PC-9 (cell line): ENCODE measurements at regions not wholly inside any gene's neighbourhood (a gene's known extent, or its start where the extent isn't known, plus 50 kb on each side); places are given as distances from the start of the nearest gene placed in this dataset.

ENCODE experiments used
- BruUV-seq: library from RNA; stranded (reverse); fragments of 400-500 nt; replicated peaks from 2 replicates; lab custom pipeline; 2021; lab: Mats Ljungman, UMichigan
- CTCF ChIA-PET: fragments of 300-600 bp; sonication (Branson Sonifier 250); formaldehyde crosslinking; loops from one replicate; lab custom pipeline; 2022; ENCODE audit warnings: antibody characterized with exemption; lab: Charles Lee
- POLR2A ChIA-PET: fragments of 300-600 bp; sonication (Branson Sonifier 250); formaldehyde crosslinking; loops from one replicate; lab custom pipeline; 2022; ENCODE audit warnings: antibody characterized with exemption; ENCODE audit not compliant: unreplicated experiment; lab: Charles Lee
- DNase-seq, 2 experiments: peaks; one replicate each; pipeline versions ENCODE4 v3.0.0 to v3.0.0-alpha.2; 2015 to 2022; ENCODE audit warnings: mixed read lengths in 1 of 2
- H2AFZ ChIP-seq: fragments of 200-600 bp; sonication (generic); 2 replicates; pipeline ENCODE4 v1.8.1; 2017; ENCODE audit warnings: antibody characterized with exemption
- H3F3A ChIP-seq: fragments of 200-600 bp; sonication (generic); 2 replicates; pipeline ENCODE4 v1.8.1; 2017; ENCODE audit warnings: antibody characterized with exemption, mild to moderate bottlenecking, low read depth; ENCODE audit not compliant: insufficient read depth
- H3K27ac ChIP-seq: fragments of 200-600 bp; sonication (generic); 2 replicates; pipeline ENCODE4 v1.6.1; 2016; ENCODE audit warnings: mixed run types
- H3K27me3 ChIP-seq: fragments of 200-600 bp; sonication (generic); 2 replicates; pipeline ENCODE4 v1.6.1; 2016; ENCODE audit warnings: low read depth, mixed run types; ENCODE audit not compliant: insufficient read depth
- H3K36me3 ChIP-seq: fragments of 200-600 bp; sonication (generic); 2 replicates; pipeline ENCODE4 v1.6.1; 2016; ENCODE audit warnings: low read depth, mixed run types
- H3K4me1 ChIP-seq: fragments of 200-600 bp; sonication (generic); replicated peaks from 2 replicates; pipeline ENCODE4 v1.6.1; 2016; ENCODE audit warnings: mixed run types; ENCODE audit not compliant: insufficient read depth
- H3K4me2 ChIP-seq: fragments of 200-600 bp; sonication (generic); 2 replicates; pipeline ENCODE4 v1.6.1; 2017; ENCODE audit warnings: mixed run types
- H3K4me3 ChIP-seq: fragments of 200-600 bp; sonication (generic); 2 replicates; pipeline ENCODE4 v1.6.1; 2016; ENCODE audit warnings: mixed run types
- H3K79me2 ChIP-seq: fragments of 200-600 bp; sonication (generic); 2 replicates; pipeline ENCODE4 v1.6.1; 2017; ENCODE audit warnings: low read depth, mixed run types
- H3K9me2 ChIP-seq: fragments of 200-600 bp; sonication (generic); 2 replicates; pipeline ENCODE4 v1.8.1; 2017; ENCODE audit warnings: mild to moderate bottlenecking; ENCODE audit not compliant: insufficient read depth
- H3K9me3 ChIP-seq: fragments of 200-600 bp; sonication (generic); 2 replicates; pipeline ENCODE4 v1.8.1; 2016; ENCODE audit warnings: low read depth; ENCODE audit not compliant: insufficient read depth
- H4K20me1 ChIP-seq: fragments of 200-600 bp; sonication (generic); 2 replicates; pipeline ENCODE4 v1.8.1; 2017; ENCODE audit not compliant: insufficient read depth
- EZH2 ChIP-seq: fragments of 200-600 bp; sonication (generic); IDR thresholded peaks from 2 replicates; pipeline ENCODE4 v1.8.0; 2017; ENCODE audit warnings: antibody characterized with exemption, low read depth
- intact Hi-C: fragments of 100-400 bp; cut with micrococcal nuclease; formaldehyde crosslinking; loops from one replicate; pipeline ENCODE4 v1.10.0; 2022; ENCODE audit not compliant: unreplicated experiment
- TF ChIP-seq, protein P1 (sequence below): fragments of 200-600 bp; sonication (generic); conservative IDR thresholded peaks from 2 replicates; pipeline ENCODE4 v1.6.1; 2017; ENCODE audit warnings: mixed run types, antibody characterized with exemption, mild to moderate bottlenecking, moderate library complexity

DNA sequence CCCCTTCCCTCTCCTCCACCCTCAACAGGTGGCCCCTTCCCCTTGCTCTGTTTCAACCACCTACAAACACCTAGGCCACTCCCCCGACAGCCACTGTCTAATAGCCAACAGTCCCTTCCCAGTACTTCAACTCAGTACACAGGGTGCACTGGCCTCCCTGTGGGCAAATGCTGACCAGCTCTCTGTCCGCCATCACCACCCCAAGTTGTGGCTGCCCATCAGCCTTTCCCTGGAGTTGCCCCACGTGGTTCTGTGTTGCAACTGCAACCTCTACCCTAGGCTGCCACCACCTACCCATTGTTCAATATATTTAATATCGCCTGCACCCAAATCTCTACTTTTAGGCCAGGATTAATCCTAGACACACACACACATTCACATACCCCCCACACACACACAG lies 173.5 kb downstream of the MREG start:
- Histone ChIP-seq H3K4me3 (no peak overlapping the region), H3F3A (peaks cover 11% of the 10 kb centered on the region; the same call in 1 of the 2 replicates), H4K20me1 (no peaks in the 10 kb centered on the region), H3K9me2 (no peaks in the 10 kb centered on the region; the same call in 1 of the 2 replicates), H2AFZ (no peak overlapping the region), H3K4me2 (no peak overlapping the region), H3K36me3 (no peaks in the 10 kb centered on the region), H3K27ac (no peak overlapping the region), H3K9me3 (no peaks in the 10 kb centered on the region), H3K27me3 (no peaks in the 10 kb centered on the region), H3K79me2 (no peaks in the 10 kb centered on the region), H3K4me1 (peaks cover 15% of the 10 kb centered on the region)
- ChIA-PET CTCF (no interaction called here), POLR2A (no interaction called here)
- TF ChIP-seq, protein P1, sequence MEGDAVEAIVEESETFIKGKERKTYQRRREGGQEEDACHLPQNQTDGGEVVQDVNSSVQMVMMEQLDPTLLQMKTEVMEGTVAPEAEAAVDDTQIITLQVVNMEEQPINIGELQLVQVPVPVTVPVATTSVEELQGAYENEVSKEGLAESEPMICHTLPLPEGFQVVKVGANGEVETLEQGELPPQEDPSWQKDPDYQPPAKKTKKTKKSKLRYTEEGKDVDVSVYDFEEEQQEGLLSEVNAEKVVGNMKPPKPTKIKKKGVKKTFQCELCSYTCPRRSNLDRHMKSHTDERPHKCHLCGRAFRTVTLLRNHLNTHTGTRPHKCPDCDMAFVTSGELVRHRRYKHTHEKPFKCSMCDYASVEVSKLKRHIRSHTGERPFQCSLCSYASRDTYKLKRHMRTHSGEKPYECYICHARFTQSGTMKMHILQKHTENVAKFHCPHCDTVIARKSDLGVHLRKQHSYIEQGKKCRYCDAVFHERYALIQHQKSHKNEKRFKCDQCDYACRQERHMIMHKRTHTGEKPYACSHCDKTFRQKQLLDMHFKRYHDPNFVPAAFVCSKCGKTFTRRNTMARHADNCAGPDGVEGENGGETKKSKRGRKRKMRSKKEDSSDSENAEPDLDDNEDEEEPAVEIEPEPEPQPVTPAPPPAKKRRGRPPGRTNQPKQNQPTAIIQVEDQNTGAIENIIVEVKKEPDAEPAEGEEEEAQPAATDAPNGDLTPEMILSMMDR, result no peak
- TF ChIP-seq EZH2, result no peak
- intact Hi-C loops, result no loop called here
- no TSS peak for BruUV-seq
- no peak for DNase-seq

DNA sequence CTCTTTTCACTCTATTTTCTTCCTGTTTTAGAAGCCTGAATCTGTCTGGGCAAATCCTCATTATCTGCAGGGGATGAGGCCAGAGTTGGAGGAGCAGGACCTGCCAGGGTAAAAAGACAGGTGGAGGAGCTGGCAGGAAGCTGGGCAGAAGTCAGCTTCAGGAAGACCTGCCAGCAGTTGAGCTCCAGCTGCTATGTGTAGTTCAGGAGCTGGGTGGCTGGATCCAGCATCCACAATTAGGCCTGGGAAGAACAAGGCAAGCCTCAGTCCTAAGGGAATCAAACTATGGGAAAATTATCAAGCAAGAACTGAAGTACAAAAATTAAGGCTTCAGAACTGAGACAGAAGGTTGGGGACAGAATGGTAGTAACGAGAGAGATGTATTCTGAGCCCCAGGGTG lies 174.0 kb downstream of the MREG start:
- no peaks in the 10 kb centered on the region for H3K27me3 ChIP-seq
- H3F3A ChIP-seq, result peaks cover 11% of the 10 kb centered on the region; the same call in 1 of the 2 replicates
- TF ChIP-seq, protein P1, result no peak
- TF ChIP-seq EZH2, result no peak
- H3K4me1 ChIP-seq, result peaks cover 16% of the 10 kb centered on the region
- H3K9me2 ChIP-seq, result no peaks in the 10 kb centered on the region; the same call in 1 of the 2 replicates
- no peaks in the 10 kb centered on the region for H3K9me3 ChIP-seq
- no peaks in the 10 kb centered on the region for H3K36me3 ChIP-seq
- BruUV-seq, result no TSS peak
- no peak for DNase-seq
- no peaks in the 10 kb centered on the region for H4K20me1 ChIP-seq
- H3K4me2 ChIP-seq, result no peak overlapping the region
- no peak overlapping the region for H3K4me3 ChIP-seq
- H3K79me2 ChIP-seq, result no peaks in the 10 kb centered on the region
- POLR2A ChIA-PET, result no interaction called here
- H2AFZ ChIP-seq, result no peak overlapping the region
- intact Hi-C loops, result no loop called here
- CTCF ChIA-PET, result no interaction called here
- no peak overlapping the region for H3K27ac ChIP-seq

DNA sequence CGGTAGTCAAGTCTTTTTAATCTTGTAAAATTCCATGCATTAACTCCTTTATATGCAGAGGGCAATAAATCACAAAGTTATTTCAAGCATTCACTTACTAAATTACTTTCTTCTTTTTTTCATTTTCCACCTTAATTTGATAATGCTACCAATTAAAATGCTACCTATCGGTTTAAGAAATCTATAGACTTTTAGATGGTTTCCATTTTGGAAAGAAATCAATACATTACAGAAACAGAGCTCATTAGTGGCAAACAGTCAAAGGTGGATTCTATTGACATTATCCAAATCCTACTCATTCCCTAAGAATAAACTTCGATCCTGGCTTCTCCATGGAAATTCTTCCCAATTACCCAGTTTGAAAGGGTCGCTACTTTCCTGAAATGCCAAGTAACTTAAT lies 176.5 kb downstream of the MREG start:
- BruUV-seq, result no TSS peak
- TF ChIP-seq, protein P1, result no peak
- no peak for TF ChIP-seq EZH2
- no peaks in the 10 kb centered on the region for H3K27me3 ChIP-seq
- H3K4me1 ChIP-seq, result peaks cover 11% of the 10 kb centered on the region
- H3K36me3 ChIP-seq, result no peaks in the 10 kb centered on the region
- no peak for DNase-seq
- no peak overlapping the region for H3K27ac ChIP-seq
- H3K9me2 ChIP-seq, result no peaks in the 10 kb centered on the region
- no peaks in the 10 kb centered on the region for H3F3A ChIP-seq
- H3K79me2 ChIP-seq, result no peaks in the 10 kb centered on the region
- H3K9me3 ChIP-seq, result no peaks in the 10 kb centered on the region
- no peak overlapping the region for H3K4me2 ChIP-seq
- CTCF ChIA-PET, result no interaction called here
- no peak overlapping the region for H2AFZ ChIP-seq
- H4K20me1 ChIP-seq, result no peaks in the 10 kb centered on the region
- H3K4me3 ChIP-seq, result no peak overlapping the region
- POLR2A ChIA-PET, result no interaction called here
- intact Hi-C loops, result no loop called here
